Nephron (organoid): ENCODE measurements at regions not wholly inside any gene's neighbourhood (a gene's known extent, or its start where the extent isn't known, plus 50 kb on each side); places are given as distances from the start of the nearest gene placed in this dataset.
"Not testable (repeated sequence)": the region's sequence is repeated elsewhere in the genome, so short reads cannot be mapped to it uniquely, and the experiment has no call there.

Experiments used
- H3K27ac Mint-ChIP-seq, 3 experiments: 2 replicates each; pipeline ENCODE4 v1.8.0; 2020; ENCODE audit warnings: mixed read lengths in 3 of 3, mild to moderate bottlenecking in 2 of 3, moderate library complexity in 1 of 3
- H3K27me3 Mint-ChIP-seq: 2 replicates; pipeline ENCODE4 v1.8.0; 2021; ENCODE audit warnings: low read depth, mild to moderate bottlenecking, moderate library complexity, mixed read lengths
- H3K36me3 Mint-ChIP-seq: 2 replicates; pipeline ENCODE4 v1.8.0; 2020; ENCODE audit warnings: low read depth, mixed read lengths
- H3K4me1 Mint-ChIP-seq: 2 replicates; pipeline ENCODE4 v1.8.0; 2020; ENCODE audit warnings: mixed read lengths
- H3K4me3 Mint-ChIP-seq, 3 experiments: 2 replicates each; pipeline ENCODE4 v1.8.0; 2020; ENCODE audit warnings: mild to moderate bottlenecking in 3 of 3, mixed read lengths in 3 of 3, moderate library complexity in 2 of 3
- H3K9me3 Mint-ChIP-seq: 2 replicates; pipeline ENCODE4 v1.8.0; 2020; ENCODE audit warnings: mixed read lengths
- CTCF ChIP-seq, 3 experiments: fragments of 200-600 bp; sonication (generic); IDR thresholded peaks; one replicate each; pipeline ENCODE4 v1.5.0; 2021; ENCODE audit warnings: antibody characterized with exemption in 3 of 3; ENCODE audit not compliant: unreplicated experiment in 3 of 3

DNA sequence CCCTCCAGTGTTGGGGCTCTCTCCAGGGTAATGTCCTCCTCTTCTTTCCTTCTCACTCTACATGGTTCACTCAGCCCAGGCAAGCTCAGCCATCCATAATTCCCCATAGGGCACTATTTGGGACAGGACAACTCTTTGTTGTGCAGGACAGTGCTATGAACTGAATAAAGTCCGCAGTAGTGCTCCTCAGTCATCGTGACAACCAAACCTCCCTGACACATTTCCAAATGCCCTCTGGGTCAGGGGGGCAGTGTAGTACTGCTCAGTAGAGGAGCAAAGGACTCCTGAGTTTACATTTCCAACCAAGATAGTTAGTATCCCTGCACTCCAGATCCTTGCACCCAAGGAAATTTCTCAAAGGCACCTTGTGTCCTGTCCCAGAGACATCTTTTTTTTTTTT, 97.4 kb upstream of the TERB2 start:
- H3K4me1 Mint-ChIP-seq, H3K36me3 Mint-ChIP-seq, H3K27ac Mint-ChIP-seq, H3K4me3 Mint-ChIP-seq: not testable (repeated sequence)
- Mint-ChIP-seq H3K9me3 (peaks cover 24% of the 10 kb centered on the region), H3K27me3 (peaks cover 14% of the 10 kb centered on the region)

GRCh38 chr15:44860168-44860567, 96.3 kb upstream of the TERB2 start:
- not testable (repeated sequence) for H3K36me3 Mint-ChIP-seq, H3K4me1 Mint-ChIP-seq, H3K4me3 Mint-ChIP-seq, H3K27ac Mint-ChIP-seq
- Mint-ChIP-seq H3K9me3 (peaks cover 24% of the 10 kb centered on the region), H3K27me3 (peaks cover 14% of the 10 kb centered on the region)

- no peaks in the 10 kb centered on the region for H3K4me1 Mint-ChIP-seq
- TF ChIP-seq CTCF (IDR thresholded peaks at IDR 0.05; ENCODE audit: unreplicated experiment in 3 of 3) = no peak
Observed at GRCh38 chr15:44861439-44861910, 95.0 kb upstream of the TERB2 start.

DNA sequence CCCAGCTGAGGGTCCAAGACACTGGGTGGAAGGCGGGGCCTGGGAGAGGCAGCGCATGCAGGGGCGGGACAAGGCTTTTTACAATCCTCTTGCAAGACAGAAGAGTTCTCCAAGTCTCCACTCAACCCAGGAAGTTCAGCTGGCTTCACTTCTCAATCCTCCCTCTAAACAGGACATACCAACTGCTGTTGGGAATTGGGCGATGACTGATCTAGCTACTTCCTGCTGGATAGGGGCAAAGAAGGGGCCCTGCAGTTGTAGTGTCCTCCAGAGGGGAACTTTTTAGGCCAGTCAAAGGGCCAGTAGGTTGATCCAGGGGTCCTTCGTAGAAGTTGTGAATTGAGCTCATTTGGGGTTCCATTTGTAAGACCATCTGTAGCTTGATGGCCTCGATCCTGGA, 94.6 kb upstream of the TERB2 start:
- H3K4me3 Mint-ChIP-seq = no peak overlapping the region
- H3K27me3 Mint-ChIP-seq = peaks cover 16% of the 10 kb centered on the region
- H3K4me1 Mint-ChIP-seq = no peaks in the 10 kb centered on the region
- TF ChIP-seq CTCF (IDR thresholded peaks at IDR 0.05; ENCODE audit: unreplicated experiment in 3 of 3) = no peak
- no peaks in the 10 kb centered on the region for H3K36me3 Mint-ChIP-seq
- H3K9me3 Mint-ChIP-seq = peaks cover 26% of the 10 kb centered on the region
- no peak overlapping the region for H3K27ac Mint-ChIP-seq

More at GRCh38 chr15:44861439-44861910, 95.0 kb upstream of the TERB2 start:
- no peak overlapping the region for H3K27ac Mint-ChIP-seq
- H3K36me3 Mint-ChIP-seq = no peaks in the 10 kb centered on the region
- H3K4me3 Mint-ChIP-seq = no peak overlapping the region
- H3K9me3 Mint-ChIP-seq = peaks cover 24% of the 10 kb centered on the region
- H3K27me3 Mint-ChIP-seq = peaks cover 14% of the 10 kb centered on the region

- H3K36me3 Mint-ChIP-seq, H3K27ac Mint-ChIP-seq, H3K4me1 Mint-ChIP-seq: not testable (repeated sequence)
Observed at GRCh38 chr15:44862866-44863265, 93.6 kb upstream of the TERB2 start.

DNA sequence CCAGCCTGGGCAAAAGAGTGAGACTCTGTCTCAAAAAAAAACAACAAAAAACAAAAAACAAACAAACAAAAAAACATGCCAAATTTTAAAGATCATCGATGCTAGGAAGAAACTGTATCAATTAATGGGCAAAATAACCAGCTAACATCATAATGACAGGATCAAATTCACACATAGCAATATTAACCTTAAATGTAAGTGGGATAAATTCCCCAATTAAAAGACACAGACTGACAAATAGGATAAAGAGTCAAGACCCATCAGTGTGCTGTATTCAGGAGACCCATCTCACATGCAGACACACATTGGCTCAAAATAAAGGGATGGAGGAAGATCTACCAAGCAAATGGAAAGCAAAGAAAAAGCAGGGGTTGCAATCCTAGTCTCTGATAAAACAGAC, 88.4 kb upstream of the TERB2 start:
- Mint-ChIP-seq H3K9me3 (peaks cover 31% of the 10 kb centered on the region), H3K27me3 (peaks cover 12% of the 10 kb centered on the region)
- H3K27ac Mint-ChIP-seq, H3K36me3 Mint-ChIP-seq, H3K4me1 Mint-ChIP-seq, H3K4me3 Mint-ChIP-seq: not testable (repeated sequence)

More at GRCh38 chr15:44862866-44863265, 93.6 kb upstream of the TERB2 start:
- H3K4me3 Mint-ChIP-seq = not testable (repeated sequence)
- Mint-ChIP-seq H3K27me3 (peaks cover 21% of the 10 kb centered on the region), H3K9me3 (peaks cover 31% of the 10 kb centered on the region)

- not testable (repeated sequence) for H3K4me1 Mint-ChIP-seq, H3K4me3 Mint-ChIP-seq, H3K27ac Mint-ChIP-seq, H3K36me3 Mint-ChIP-seq, H3K27me3 Mint-ChIP-seq
- H3K9me3 Mint-ChIP-seq = peaks cover 40% of the 10 kb centered on the region
Observed at GRCh38 chr15:44870125-44870524, 86.4 kb upstream of the TERB2 start.

- no peak for TF ChIP-seq CTCF (IDR thresholded peaks at IDR 0.05; ENCODE audit: unreplicated experiment in 3 of 3)
- Mint-ChIP-seq H3K27ac (no peak overlapping the region), H3K9me3 (peaks cover 48% of the 10 kb centered on the region), H3K4me1 (no peaks in the 10 kb centered on the region), H3K27me3 (no peaks in the 10 kb centered on the region), H3K4me3 (no peak overlapping the region), H3K36me3 (no peaks in the 10 kb centered on the region)
Observed at GRCh38 chr15:44873103-44873502, 83.4 kb upstream of the TERB2 start.

- H3K9me3 Mint-ChIP-seq = peaks cover 35% of the 10 kb centered on the region
- peaks cover 3% of the 10 kb centered on the region for H3K27me3 Mint-ChIP-seq
- no peak overlapping the region for H3K27ac Mint-ChIP-seq
- no peak overlapping the region for H3K4me3 Mint-ChIP-seq
- no peaks in the 10 kb centered on the region for H3K36me3 Mint-ChIP-seq
- H3K4me1 Mint-ChIP-seq = no peaks in the 10 kb centered on the region
- TF ChIP-seq CTCF (IDR thresholded peaks at IDR 0.05; ENCODE audit: unreplicated experiment in 3 of 3) = no peak
Observed at GRCh38 chr15:44879066-44879465, 77.4 kb upstream of the TERB2 start.
